Neuronal stem cell (in vitro differentiated cells): ENCODE measurements at regions not wholly inside any gene's neighbourhood (a gene's known extent, or its start where the extent isn't known, plus 50 kb on each side); places are given as distances from the start of the nearest gene placed in this dataset.
A peak's percentile ranks its signal among the peaks of the same experiment; 100 is the strongest.

Source experiments
- DNase-seq: peaks from one replicate; pipeline ENCODE4 v3.0.0-alpha.2; 2013; ENCODE audit warnings: low spot score
- H2AFZ ChIP-seq: one replicate; pipeline ENCODE4 v1.6.1; 2013; ENCODE audit warnings: mild to moderate bottlenecking, low read length, inconsistent platforms
- H2AK5ac ChIP-seq: 2 replicates; pipeline ENCODE4 v1.6.1; 2013; ENCODE audit warnings: low read depth, mild to moderate bottlenecking, inconsistent platforms, low read length, moderate library complexity, mixed read lengths
- H2BK120ac ChIP-seq: 2 replicates; pipeline ENCODE4 v1.6.1; 2013; ENCODE audit warnings: low read depth, mild to moderate bottlenecking, inconsistent platforms, low read length, moderate library complexity, mixed read lengths
- H2BK12ac ChIP-seq: one replicate; pipeline ENCODE4 v1.6.1; 2013; ENCODE audit warnings: low read length, inconsistent platforms
- H2BK15ac ChIP-seq: 2 replicates; pipeline ENCODE4 v1.6.1; 2013; ENCODE audit warnings: mild to moderate bottlenecking, low read length, inconsistent platforms, mixed read lengths
- H2BK5ac ChIP-seq: one replicate; pipeline ENCODE4 v1.6.1; 2013; ENCODE audit warnings: inconsistent platforms, mild to moderate bottlenecking, low read length, moderate library complexity
- H3K14ac ChIP-seq: one replicate; pipeline ENCODE4 v1.6.1; 2013; ENCODE audit warnings: low read length, inconsistent platforms
- H3K18ac ChIP-seq: 2 replicates; pipeline ENCODE4 v1.6.1; 2013; ENCODE audit warnings: low read length, inconsistent platforms
- H3K23ac ChIP-seq: 2 replicates; pipeline ENCODE4 v1.6.1; 2013; ENCODE audit warnings: low read depth, mild to moderate bottlenecking, mixed read lengths, low read length, inconsistent platforms; ENCODE audit not compliant: poor library complexity
- H3K27ac ChIP-seq: replicated peaks from 3 replicates; pipeline ENCODE4 v1.5.1; 2013; ENCODE audit warnings: low read length, inconsistent platforms
- H3K27me3 ChIP-seq, 3 experiments: 2 replicates each; pipeline ENCODE4 v1.6.1; 2013; ENCODE audit warnings: low read length in 3 of 3, mild to moderate bottlenecking in 2 of 3, inconsistent platforms in 1 of 3, low read depth in 1 of 3, mixed read lengths in 1 of 3, moderate library complexity in 1 of 3; ENCODE audit not compliant: control insufficient read depth in 3 of 3, insufficient read depth in 3 of 3
- H3K36me3 ChIP-seq, 2 donors: replicated peaks in 1 of 2; 2 replicates each; pipeline ENCODE4 v1.6.1; 2013; ENCODE audit warnings: low read length in 2 of 2; ENCODE audit not compliant: control insufficient read depth in 2 of 2, insufficient read depth in 2 of 2
- H3K4ac ChIP-seq: 2 replicates; pipeline ENCODE4 v1.6.1; 2013; ENCODE audit warnings: inconsistent platforms, mild to moderate bottlenecking, low read length, moderate library complexity
- H3K4me1 ChIP-seq, 2 donors: 1 replicate in 1 of 2; 2 replicates in 1 of 2; pipeline ENCODE4 v1.6.1; 2013; ENCODE audit warnings: low read length in 2 of 2, low read depth in 1 of 2; ENCODE audit not compliant: control insufficient read depth in 2 of 2, insufficient read depth in 1 of 2
- H3K4me2 ChIP-seq: one replicate; pipeline ENCODE4 v1.6.1; 2013; ENCODE audit warnings: mild to moderate bottlenecking, low read length, inconsistent platforms; ENCODE audit not compliant: insufficient read depth, poor library complexity, severe bottlenecking
- H3K4me3 ChIP-seq, 2 donors: 2 replicates each; pipeline ENCODE4 v1.5.1; 2013; ENCODE audit warnings: low read length in 2 of 2, mild to moderate bottlenecking in 2 of 2, inconsistent platforms in 1 of 2, moderate library complexity in 1 of 2
- H3K79me1 ChIP-seq: one replicate; pipeline ENCODE4 v1.6.1; 2013; ENCODE audit warnings: low read depth, mild to moderate bottlenecking, inconsistent platforms, low read length, moderate library complexity
- H3K9ac ChIP-seq: one replicate; pipeline ENCODE4 v1.6.1; 2013; ENCODE audit warnings: mild to moderate bottlenecking, low read depth, low read length, inconsistent platforms; ENCODE audit not compliant: poor library complexity
- H3K9me3 ChIP-seq, 2 donors: replicated peaks in 1 of 2; 2 replicates each; pipeline versions ENCODE3 to v1.6.1; 2013; ENCODE audit warnings: low read length in 2 of 2, mild to moderate bottlenecking in 2 of 2, inconsistent platforms in 1 of 2, low read depth in 1 of 2, mixed read lengths in 1 of 2, moderate library complexity in 1 of 2; ENCODE audit not compliant: control insufficient read depth in 2 of 2, insufficient read depth in 1 of 2
- H4K8ac ChIP-seq: one replicate; pipeline ENCODE4 v1.6.1; 2013; ENCODE audit warnings: low read depth, mild to moderate bottlenecking, inconsistent platforms, low read length, moderate library complexity
- H4K91ac ChIP-seq: one replicate; pipeline ENCODE4 v1.6.1; 2013; ENCODE audit warnings: low read length, low read depth, mild to moderate bottlenecking, inconsistent platforms; ENCODE audit not compliant: poor library complexity
- WGBS, 2 donors: extraction: QIAGEN DNeasy Blood & Tissue Kit; methylation state at CpG; one replicate each; pipeline ENCODE4 v1.1.7; 2013; ENCODE audit warnings: missing lambda C conversion rate in 2 of 2, mixed read lengths in 1 of 2; ENCODE audit not compliant: insufficient read length in 2 of 2, insufficient replicate concordance in 1 of 2; ENCODE audit errors: extremely low coverage in 2 of 2; 5-methylcytosine and 5-hydroxymethylcytosine counted together

DNA sequence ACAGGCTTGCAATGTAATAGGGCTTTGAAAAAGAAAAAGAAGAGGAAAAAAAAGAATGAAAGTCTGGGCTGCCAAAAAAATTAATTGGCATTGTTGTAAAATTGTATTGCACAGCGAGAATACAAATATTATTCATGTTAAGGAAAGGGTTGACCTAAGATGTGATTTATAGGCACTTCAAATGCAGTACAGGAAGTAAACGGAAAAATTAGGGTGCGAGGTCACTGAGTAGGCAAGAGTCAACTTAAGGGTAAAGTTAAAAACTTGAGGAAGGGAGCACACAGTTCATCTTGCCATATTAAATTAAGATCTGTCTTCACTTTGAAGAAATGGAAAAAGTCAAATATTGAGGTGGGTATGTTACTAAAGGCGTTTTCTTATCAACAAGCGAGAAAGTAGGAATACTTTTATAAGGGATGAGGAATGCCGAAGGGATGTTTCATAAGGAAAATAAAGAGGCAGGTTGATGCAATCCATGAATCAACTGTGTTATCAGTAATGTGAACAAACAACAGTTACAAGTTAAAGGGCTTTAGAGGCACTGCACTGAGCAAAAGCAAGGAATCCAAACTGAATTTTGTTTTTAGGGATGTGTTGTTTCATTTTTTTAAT, 123.0 kb downstream of the WT1 start:
- DNase-seq = no peak
- Histone ChIP-seq H3K27ac (no peak overlapping the region), H3K4me2 (no peak overlapping the region), H2BK12ac (no peak overlapping the region), H4K91ac (no peak overlapping the region), H2BK15ac (no peak overlapping the region), H3K36me3 (no peaks in the 10 kb centered on the region), H3K79me1 (no peaks in the 10 kb centered on the region), H3K4me3 (no peak overlapping the region), H2BK120ac (no peak overlapping the region), H4K8ac (no peak overlapping the region), H3K27me3 (no peaks in the 10 kb centered on the region), H3K14ac (no peak overlapping the region), H2BK5ac (no peak overlapping the region), H3K18ac (no peak overlapping the region), H2AFZ (no peak overlapping the region), H3K4ac (no peak overlapping the region), H2AK5ac (no peak overlapping the region), H3K9me3 (no peaks in the 10 kb centered on the region), H3K4me1 (peaks cover 0 to 15% of the 10 kb centered on the region in 2 donors), H3K23ac (no peak overlapping the region), H3K9ac (no peak overlapping the region)
- WGBS, 2 donors = no CpG with 5 or more reads among the region's 6 CpGs

DNA sequence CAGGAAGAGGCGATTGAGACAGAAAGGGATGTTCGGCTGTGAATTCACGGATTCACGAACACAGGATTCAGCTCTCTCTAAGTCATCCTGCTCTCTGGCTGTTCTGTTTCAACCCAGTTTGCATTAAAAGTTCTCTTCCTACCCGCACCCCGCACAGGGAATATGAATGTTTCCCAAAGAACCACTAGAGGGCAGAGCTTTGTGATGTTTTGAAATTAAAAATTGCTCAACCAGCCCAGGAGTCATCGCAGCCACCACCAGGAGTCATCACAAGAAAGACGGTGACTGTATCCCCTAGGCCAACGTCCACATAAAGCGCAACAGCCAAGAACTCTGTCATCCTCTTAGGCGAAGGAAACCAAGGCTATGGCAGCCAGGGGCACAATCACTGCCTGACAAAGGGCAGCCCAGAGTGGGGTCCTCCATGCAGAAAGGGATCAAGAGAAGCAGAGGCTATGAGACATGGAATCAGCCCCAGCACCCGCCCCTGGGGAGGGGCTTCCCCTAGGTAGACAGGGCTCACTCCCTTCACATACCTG, 122.4 kb downstream of the WT1 start:
- no peak overlapping the region for H3K9ac ChIP-seq
- H3K14ac ChIP-seq = no peak overlapping the region
- no peak overlapping the region for H2AK5ac ChIP-seq
- H2AFZ ChIP-seq = no peak overlapping the region
- DNase-seq = no peak
- no peak overlapping the region for H3K27ac ChIP-seq
- no peak overlapping the region for H2BK15ac ChIP-seq
- H3K4me1 ChIP-seq = peaks cover 0 to 15% of the 10 kb centered on the region in 2 donors
- no peak overlapping the region for H3K18ac ChIP-seq
- whole genome bisulfite sequencing, 2 donors = no CpG with 5 or more reads among the region's 12 CpGs
- no peak overlapping the region for H4K8ac ChIP-seq
- no peak overlapping the region for H2BK12ac ChIP-seq
- no peak overlapping the region for H3K23ac ChIP-seq
- H2BK5ac ChIP-seq = no peak overlapping the region
- no peak overlapping the region for H2BK120ac ChIP-seq
- no peak overlapping the region for H3K4me3 ChIP-seq
- no peaks in the 10 kb centered on the region for H3K79me1 ChIP-seq
- H3K4ac ChIP-seq = no peak overlapping the region
- H3K4me2 ChIP-seq = no peak overlapping the region
- H3K27me3 ChIP-seq = no peaks in the 10 kb centered on the region
- H4K91ac ChIP-seq = no peak overlapping the region
- no peaks in the 10 kb centered on the region for H3K36me3 ChIP-seq
- no peaks in the 10 kb centered on the region for H3K9me3 ChIP-seq

DNA sequence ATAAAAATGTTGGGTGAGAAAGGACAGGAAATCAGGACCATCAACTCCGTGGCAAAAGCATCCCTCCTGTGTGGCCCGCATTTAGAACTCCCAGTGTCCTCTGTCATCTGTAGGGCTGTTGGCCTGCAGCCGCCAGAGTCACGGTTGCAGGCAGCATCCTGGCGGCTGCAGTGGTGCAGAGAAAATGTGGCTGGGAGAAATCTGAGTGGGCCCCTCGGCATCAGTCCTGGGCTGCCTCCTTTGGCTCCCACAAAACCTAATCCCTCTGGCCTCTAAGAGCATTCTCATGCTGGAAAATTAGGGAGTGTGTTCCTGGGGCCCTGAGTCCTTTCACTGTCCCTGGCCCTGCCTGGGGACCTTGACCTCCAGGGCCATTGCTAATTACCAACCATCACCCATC, 121.9 kb downstream of the WT1 start:
- peaks cover 0 to 15% of the 10 kb centered on the region in 2 donors for H3K4me1 ChIP-seq
- no peak overlapping the region for H3K23ac ChIP-seq
- H3K36me3 ChIP-seq = no peaks in the 10 kb centered on the region
- no peak for DNase-seq
- H3K9ac ChIP-seq = no peak overlapping the region
- no peak overlapping the region for H3K4ac ChIP-seq
- no peak overlapping the region for H4K91ac ChIP-seq
- no peak overlapping the region for H2BK12ac ChIP-seq
- no peaks in the 10 kb centered on the region for H3K9me3 ChIP-seq
- H2BK15ac ChIP-seq = no peak overlapping the region
- no peak overlapping the region for H2BK5ac ChIP-seq
- peak overlapping the region; percentile 61 for H3K18ac ChIP-seq
- H3K79me1 ChIP-seq = no peaks in the 10 kb centered on the region
- H3K4me2 ChIP-seq = no peak overlapping the region
- no peak overlapping the region for H4K8ac ChIP-seq
- no peak overlapping the region for H3K27ac ChIP-seq
- no peaks in the 10 kb centered on the region for H3K27me3 ChIP-seq
- no CpG with 5 or more reads among the region's 6 CpGs for WGBS, 2 donors
- H3K14ac ChIP-seq = no peak overlapping the region
- H3K4me3 ChIP-seq = no peak overlapping the region
- H2AFZ ChIP-seq = no peak overlapping the region
- H2BK120ac ChIP-seq = no peak overlapping the region
- no peak overlapping the region for H2AK5ac ChIP-seq

DNA sequence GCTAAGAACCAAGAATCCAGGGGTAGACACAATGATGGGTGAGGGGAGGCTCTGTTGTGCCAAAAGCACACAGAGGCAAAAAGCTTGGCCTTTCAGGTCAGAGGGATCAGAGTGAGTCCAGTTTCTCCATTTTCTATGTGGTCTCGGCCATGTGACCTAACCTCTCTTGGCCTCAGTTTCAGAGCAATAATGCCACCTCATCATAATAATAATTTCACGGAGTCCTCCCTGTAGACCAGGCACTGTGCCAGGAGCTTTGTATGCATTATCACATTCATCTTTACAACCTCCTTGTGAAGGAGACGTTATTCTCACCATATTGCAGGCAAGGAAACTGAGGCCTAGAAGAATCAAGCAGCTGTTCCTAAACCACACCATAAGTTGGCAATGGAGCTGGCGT, 120.2 kb downstream of the WT1 start:
- Histone ChIP-seq H3K9me3 (no peaks in the 10 kb centered on the region), H4K8ac (no peak overlapping the region), H2BK120ac (no peak overlapping the region), H3K27ac (no peak overlapping the region), H2BK5ac (no peak overlapping the region), H3K14ac (no peak overlapping the region), H3K9ac (no peak overlapping the region), H2AK5ac (no peak overlapping the region), H3K79me1 (no peaks in the 10 kb centered on the region), H3K4ac (no peak overlapping the region), H4K91ac (no peak overlapping the region), H3K23ac (no peak overlapping the region), H2BK12ac (no peak overlapping the region), H3K27me3 (no peaks in the 10 kb centered on the region), H3K36me3 (no peaks in the 10 kb centered on the region), H2AFZ (no peak overlapping the region), H3K4me1 (peaks cover 0 to 15% of the 10 kb centered on the region in 2 donors), H2BK15ac (no peak overlapping the region), H3K4me3 (no peak overlapping the region), H3K18ac (no peak overlapping the region), H3K4me2 (no peak overlapping the region)
- no peak for DNase-seq
- no CpG with 5 or more reads among the region's 4 CpGs for WGBS, 2 donors
